ENCODE measurements at regions not wholly inside any gene's neighbourhood (a gene's known extent, or its start where the extent isn't known, plus 50 kb on each side); places are given as distances from the start of the nearest gene placed in this dataset.

DNA sequence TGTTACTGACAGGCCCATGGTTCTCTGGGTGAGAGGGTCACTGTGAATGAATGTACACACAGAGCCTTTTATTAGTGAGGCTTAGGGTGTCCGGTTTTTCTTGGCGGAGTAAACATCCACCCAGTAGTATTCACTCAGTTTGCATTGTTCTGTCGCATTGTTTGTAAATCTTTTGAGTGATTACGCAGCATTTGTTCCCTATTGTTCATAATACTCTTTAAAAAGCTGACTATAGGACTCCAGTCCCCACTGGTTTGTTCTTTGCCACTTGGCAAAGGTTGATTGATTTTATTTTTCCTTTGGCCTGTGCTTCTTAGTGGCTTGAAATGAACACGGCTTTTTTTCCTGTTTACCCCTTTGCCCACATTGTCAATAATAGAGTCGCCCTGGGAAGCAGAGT lies 130.1 kb upstream of the ESR1 start:
- WGBS, 2 donors (ENCODE audit: low coverage in 1 of 2): 71 to 78% methylated on average over 5 to 6 of the region's 6 CpGs
- Histone ChIP-seq H3K4me3 (no peak overlapping the region), H3K36me3 (no peaks in the 10 kb centered on the region), H3K27ac (no peak overlapping the region), H3K27me3 (no peaks in the 10 kb centered on the region), H3K4me1 (no peaks in the 10 kb centered on the region), H3K9me3 (no peaks in the 10 kb centered on the region)
- TF ChIP-seq POLR2AphosphoS5 (IDR thresholded peaks at IDR 0.05) (no peak), POLR2A (IDR thresholded peaks at IDR 0.05) (no peak), EP300 (IDR thresholded peaks at IDR 0.05; ENCODE audit: low read depth) (no peak)
- TF ChIP-seq, protein P1, sequence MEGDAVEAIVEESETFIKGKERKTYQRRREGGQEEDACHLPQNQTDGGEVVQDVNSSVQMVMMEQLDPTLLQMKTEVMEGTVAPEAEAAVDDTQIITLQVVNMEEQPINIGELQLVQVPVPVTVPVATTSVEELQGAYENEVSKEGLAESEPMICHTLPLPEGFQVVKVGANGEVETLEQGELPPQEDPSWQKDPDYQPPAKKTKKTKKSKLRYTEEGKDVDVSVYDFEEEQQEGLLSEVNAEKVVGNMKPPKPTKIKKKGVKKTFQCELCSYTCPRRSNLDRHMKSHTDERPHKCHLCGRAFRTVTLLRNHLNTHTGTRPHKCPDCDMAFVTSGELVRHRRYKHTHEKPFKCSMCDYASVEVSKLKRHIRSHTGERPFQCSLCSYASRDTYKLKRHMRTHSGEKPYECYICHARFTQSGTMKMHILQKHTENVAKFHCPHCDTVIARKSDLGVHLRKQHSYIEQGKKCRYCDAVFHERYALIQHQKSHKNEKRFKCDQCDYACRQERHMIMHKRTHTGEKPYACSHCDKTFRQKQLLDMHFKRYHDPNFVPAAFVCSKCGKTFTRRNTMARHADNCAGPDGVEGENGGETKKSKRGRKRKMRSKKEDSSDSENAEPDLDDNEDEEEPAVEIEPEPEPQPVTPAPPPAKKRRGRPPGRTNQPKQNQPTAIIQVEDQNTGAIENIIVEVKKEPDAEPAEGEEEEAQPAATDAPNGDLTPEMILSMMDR (IDR thresholded peaks at IDR 0.05): no peak
- no peak for DNase-seq
- in situ Hi-C loops (cut with MboI; ENCODE audit: low pct_ligation_motif_present in 1 of 4, low pct_unique_long_range_greater_than_20kb in 1 of 4, low sequenced_read_pairs in 3 of 4): loop anchor here in 2 of 4 donors (25.0 kb wide), 1 partner anchor 435 kb away; no protein-coding TSS in a partner anchor
- intact Hi-C loops (cut with DNase I; ENCODE audit: low total_unique reads): no loop called here

DNA sequence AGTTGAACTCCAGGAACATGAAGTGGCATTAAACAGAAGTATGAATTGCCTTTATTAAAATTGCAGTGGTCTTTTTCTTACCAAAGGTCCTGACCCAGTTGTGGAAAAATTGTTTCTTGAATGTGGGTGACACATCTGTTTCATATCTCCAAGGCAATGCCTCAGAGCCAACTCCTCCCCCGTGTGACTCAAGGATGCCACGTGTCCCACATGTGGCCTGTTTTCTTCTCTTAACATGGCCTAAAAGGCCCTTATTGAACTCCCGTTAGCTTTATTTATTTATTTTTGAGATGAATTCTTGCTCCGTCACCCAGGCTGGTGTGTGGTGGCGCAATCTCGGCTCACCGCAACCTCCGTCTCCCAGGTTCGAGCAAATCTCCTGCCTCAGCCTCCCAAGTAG lies 128.4 kb upstream of the ESR1 start:
- 88 to 94% methylated on average over 8 to 9 of the region's 9 CpGs for WGBS, 2 donors (ENCODE audit: low coverage in 1 of 2)

DNA sequence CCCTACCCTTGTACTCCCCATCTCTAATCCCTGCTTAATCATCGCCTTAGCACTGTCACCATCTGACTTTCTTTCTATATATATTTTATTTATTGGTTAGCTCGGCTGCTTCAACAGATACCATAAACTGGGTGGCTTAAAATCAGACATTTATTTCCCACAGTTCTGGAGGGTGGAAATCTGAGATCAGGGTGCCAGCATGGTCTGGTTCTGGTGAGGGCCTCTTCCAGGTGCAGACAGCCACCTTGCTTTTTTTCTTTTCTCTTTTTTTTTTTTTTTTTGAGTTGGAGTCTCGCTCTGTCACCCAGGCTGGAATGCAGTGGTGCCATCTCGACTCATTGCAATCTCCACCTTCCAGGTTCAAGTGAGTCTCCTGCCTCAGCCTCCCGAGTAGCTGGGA lies 127.5 kb upstream of the ESR1 start:
- in situ Hi-C loops (cut with MboI; ENCODE audit: low pct_ligation_motif_present in 1 of 4, low pct_unique_long_range_greater_than_20kb in 1 of 4, low sequenced_read_pairs in 3 of 4) (loop anchor here in 2 of 4 donors (25.0 kb wide), 1 partner anchor 432 kb away; no protein-coding TSS in a partner anchor), intact Hi-C loops (cut with DNase I; ENCODE audit: low total_unique reads) (no loop called here)
- Histone ChIP-seq H3K4me3 (no peak overlapping the region), H3K9me3 (no peaks in the 10 kb centered on the region), H3K36me3 (no peaks in the 10 kb centered on the region), H3K27me3 (no peaks in the 10 kb centered on the region), H3K27ac (no peak overlapping the region), H3K4me1 (no peaks in the 10 kb centered on the region)
- DNase-seq: no peak
- 84 to 95% methylated on average over 5 of the region's 5 CpGs for WGBS, 2 donors (ENCODE audit: low coverage in 1 of 2)
- TF ChIP-seq POLR2A (IDR thresholded peaks at IDR 0.05): no peak
- no peak for TF ChIP-seq POLR2AphosphoS5 (IDR thresholded peaks at IDR 0.05)
- TF ChIP-seq EP300 (IDR thresholded peaks at IDR 0.05; ENCODE audit: low read depth): no peak
- TF ChIP-seq, protein P1 (IDR thresholded peaks at IDR 0.05): no peak

More for the DNA sequence above, 128.4 kb upstream of the ESR1 start:
- TF ChIP-seq, protein P1 (IDR thresholded peaks at IDR 0.05): no peak
- TF ChIP-seq POLR2A (IDR thresholded peaks at IDR 0.05) (no peak), POLR2AphosphoS5 (IDR thresholded peaks at IDR 0.05) (no peak), EP300 (IDR thresholded peaks at IDR 0.05; ENCODE audit: low read depth) (no peak)
- H3K36me3 ChIP-seq: no peaks in the 10 kb centered on the region
- H3K4me1 ChIP-seq: no peaks in the 10 kb centered on the region
- no peak for DNase-seq
- H3K9me3 ChIP-seq: no peaks in the 10 kb centered on the region
- no peak overlapping the region for H3K27ac ChIP-seq
- intact Hi-C loops (cut with DNase I; ENCODE audit: low total_unique reads): no loop called here
- H3K4me3 ChIP-seq: no peak overlapping the region
- in situ Hi-C loops (cut with MboI; ENCODE audit: low pct_ligation_motif_present in 1 of 4, low pct_unique_long_range_greater_than_20kb in 1 of 4, low sequenced_read_pairs in 3 of 4): loop anchor here in 2 of 4 donors (25.0 kb wide), 1 partner anchor 433 kb away; no protein-coding TSS in a partner anchor
- no peaks in the 10 kb centered on the region for H3K27me3 ChIP-seq

DNA sequence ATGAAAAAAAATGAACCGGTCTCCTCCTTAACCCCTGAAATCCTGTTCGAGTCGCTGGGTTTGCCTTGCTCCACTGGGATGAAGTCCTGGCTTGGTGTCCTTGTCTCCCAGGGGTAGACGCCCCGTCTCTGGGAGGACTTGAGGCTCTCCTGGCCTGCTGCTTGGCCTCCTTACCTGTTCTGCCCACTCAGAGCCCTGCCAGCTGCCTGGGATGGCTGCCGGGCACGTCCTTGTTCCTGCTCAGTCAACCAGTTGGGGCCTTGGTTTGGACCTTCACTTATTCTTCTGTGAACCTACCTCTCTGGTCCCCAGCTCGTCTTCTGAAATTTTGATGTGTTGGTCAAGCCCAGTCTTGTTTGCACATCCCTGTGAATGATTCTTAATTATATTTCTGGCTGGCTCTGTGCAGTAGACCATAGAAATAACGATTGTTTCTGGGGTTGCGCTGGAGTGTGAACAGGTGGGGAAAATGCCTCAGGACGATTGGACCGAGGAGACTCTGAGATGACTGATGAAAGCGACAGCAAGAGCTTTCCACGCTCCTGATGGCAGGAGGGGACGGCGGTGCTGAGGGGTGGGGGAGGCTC lies 126.5 kb upstream of the ESR1 start:
- intact Hi-C loops (cut with DNase I; ENCODE audit: low total_unique reads): no loop called here
- no peaks in the 10 kb centered on the region for H3K36me3 ChIP-seq
- TF ChIP-seq POLR2AphosphoS5 (IDR thresholded peaks at IDR 0.05) (no peak), POLR2A (IDR thresholded peaks at IDR 0.05) (no peak)
- TF ChIP-seq, protein P1 (IDR thresholded peaks at IDR 0.05): no peak
- WGBS, 2 donors (ENCODE audit: low coverage in 1 of 2): 83% methylated on average over 6 to 16 of the region's 16 CpGs
- no peak overlapping the region for H3K4me3 ChIP-seq
- peak overlapping the region; percentile 38 to 50 (median 43) for H3K27ac ChIP-seq
- no peak for DNase-seq
- H3K4me1 ChIP-seq: no peaks in the 10 kb centered on the region
- H3K27me3 ChIP-seq: no peaks in the 10 kb centered on the region
- H3K9me3 ChIP-seq: no peaks in the 10 kb centered on the region
- in situ Hi-C loops (cut with MboI; ENCODE audit: low pct_ligation_motif_present in 1 of 4, low pct_unique_long_range_greater_than_20kb in 1 of 4, low sequenced_read_pairs in 3 of 4): loop anchor here in 2 of 4 donors (25.0 kb wide), 1 partner anchor 431 kb away; no protein-coding TSS in a partner anchor
